GM12878 (cell line): ENCODE measurements at regions not wholly inside any gene's neighbourhood (a gene's known extent, or its start where the extent isn't known, plus 50 kb on each side); places are given as distances from the start of the nearest gene placed in this dataset.

ENCODE experiments used
- BACH1 ChIP-seq: fragments of 450-650 bp; IDR thresholded peaks from 2 replicates; pipeline ENCODE4 v1.6.1; 2017; ENCODE audit warnings: mild to moderate bottlenecking, borderline replicate concordance
- CHD1 ChIP-seq: IDR thresholded peaks from 2 replicates; pipeline ENCODE4 v1.6.1; 2012; ENCODE audit warnings: low read depth, low read length, improper control_type of control experiment
- E2F8 ChIP-seq: fragments of 450-650 bp; IDR thresholded peaks from 2 replicates; pipeline ENCODE4 v1.6.1; 2018; ENCODE audit warnings: mild to moderate bottlenecking, low read depth, moderate library complexity; ENCODE audit not compliant: partially characterized antibody
- EGR1 ChIP-seq, 2 experiments: IDR thresholded peaks; 1 replicate in 1 of 2; 2 replicates in 1 of 2; pipeline ENCODE4 v1.6.1; 2011 to 2012; ENCODE audit warnings: low read depth in 2 of 2, low read length in 2 of 2, borderline replicate concordance in 1 of 2, mild to moderate bottlenecking in 1 of 2, moderate library complexity in 1 of 2
- MEF2B ChIP-seq: fragments of 450-650 bp; IDR thresholded peaks from 2 replicates; pipeline ENCODE4 v1.6.1; 2018; ENCODE audit warnings: mild to moderate bottlenecking, moderate library complexity; ENCODE audit not compliant: partially characterized antibody, poor library complexity, severe bottlenecking
- PBX3 ChIP-seq: IDR thresholded peaks from 2 replicates; pipeline ENCODE4 v1.6.1; 2011; ENCODE audit warnings: mild to moderate bottlenecking, low read depth, low read length, moderate library complexity; ENCODE audit not compliant: insufficient replicate concordance
- SMARCA5 ChIP-seq: fragments of 450-650 bp; IDR thresholded peaks from 2 replicates; pipeline ENCODE4 v1.6.1; 2017; ENCODE audit warnings: mild to moderate bottlenecking
- ZBTB33 ChIP-seq: fragments of 450-650 bp; IDR thresholded peaks from 2 replicates; pipeline ENCODE4 v1.6.1; 2017; ENCODE audit warnings: mild to moderate bottlenecking
- ZNF687 ChIP-seq: fragments of 450-650 bp; IDR thresholded peaks from 2 replicates; pipeline ENCODE4 v1.6.1; 2017; ENCODE audit warnings: mild to moderate bottlenecking, moderate library complexity

GRCh38 chr12:61504396-61505080, 755.7 kb upstream of the USP15 start (continued):
- no peak for TF ChIP-seq ZBTB33
- no peak for TF ChIP-seq MEF2B
- no peak for TF ChIP-seq CHD1
- no peak for TF ChIP-seq EGR1 (IDR thresholded peaks at IDR 0.05; ENCODE audit: borderline replicate concordance in 1 of 2, low read depth in 2 of 2, low read length in 2 of 2)
- no peak for TF ChIP-seq SMARCA5
- TF ChIP-seq ZNF687 = no peak
- TF ChIP-seq PBX3 = no peak
- TF ChIP-seq E2F8 = no peak
- no peak for TF ChIP-seq BACH1
